Lower leg skin (tissue), 4 donors: ENCODE measurements at regions not wholly inside any gene's neighbourhood (a gene's known extent, or its start where the extent isn't known, plus 50 kb on each side); places are given as distances from the start of the nearest gene placed in this dataset.
"Not testable (repeated sequence)": the region's sequence is repeated elsewhere in the genome, so short reads cannot be mapped to it uniquely, and the experiment has no call there.

Experiments used
- DNase-seq, 2 donors: peaks; one replicate each; pipeline ENCODE4 v3.0.0-alpha.2; 2019; ENCODE audit warnings: low spot score in 2 of 2
- H3K4me3 ChIP-seq: fragments of 200-600 bp; sonication (generic); 2 replicates; pipeline ENCODE4 v1.5.1; 2017; ENCODE audit warnings: mild to moderate bottlenecking, low read depth; ENCODE audit not compliant: poor library complexity, severe bottlenecking
- POLR2A ChIP-seq, 2 donors: fragments of 450-650 bp; IDR thresholded peaks; one replicate each; pipeline ENCODE4 v1.6.1; 2016 to 2017; ENCODE audit warnings: antibody characterized with exemption in 2 of 2, mild to moderate bottlenecking in 1 of 2, moderate library complexity in 1 of 2
- WGBS, 2 donors: methylation state at CpG; one replicate each; pipeline ENCODE4 v1.1.5; 2018; 5-methylcytosine and 5-hydroxymethylcytosine counted together
- intact Hi-C: fragments of 100-400 bp; cut with DNase I; formaldehyde crosslinking; loops from one replicate; pipeline ENCODE4 v1.15.0; 2023; ENCODE audit warnings: low total_unique reads
- TF ChIP-seq, protein P1 (sequence below), 3 donors: fragments of 450-650 bp; IDR thresholded peaks; one replicate each; pipeline ENCODE4 v1.5.1; 2016; ENCODE audit warnings: antibody characterized with exemption in 3 of 3, mild to moderate bottlenecking in 3 of 3, moderate library complexity in 2 of 3

DNA sequence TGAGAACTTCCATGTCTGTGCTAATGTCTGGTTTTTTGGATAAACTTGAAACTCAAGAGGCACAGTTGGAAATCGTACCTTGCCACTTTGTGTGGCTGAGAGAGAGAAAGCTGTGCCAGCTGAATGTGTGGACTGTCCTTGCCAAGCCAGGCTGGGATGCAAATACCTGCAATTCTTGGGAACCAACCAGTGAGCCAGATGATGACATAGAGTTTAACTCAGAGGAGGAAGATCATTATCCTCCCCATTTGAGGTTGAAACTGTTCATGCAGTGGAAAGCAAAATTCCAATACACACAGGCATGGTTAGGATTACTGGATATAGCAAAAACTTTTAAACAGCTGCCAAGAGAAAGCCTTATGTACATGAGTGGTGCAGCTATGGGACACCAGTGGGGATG lies 451.4 kb upstream of the NPAP1 start:
- WGBS, 2 donors = 66 to 77% methylated on average over 1 of the region's 1 CpG
- DNase-seq = no peak
- intact Hi-C loops = no loop called here

GRCh38 chr15:24228922-24229321 lies 446.7 kb upstream of the NPAP1 start:
- DNase-seq, intact Hi-C loops, H3K4me3 ChIP-seq: not testable (repeated sequence)
- 74 to 80% methylated on average over 7 of the region's 7 CpGs for WGBS, 2 donors

More for the DNA sequence above, 451.4 kb upstream of the NPAP1 start:
- no peak overlapping the region for H3K4me3 ChIP-seq
- TF ChIP-seq POLR2A (IDR thresholded peaks at IDR 0.05) = no peak
- TF ChIP-seq, protein P1, sequence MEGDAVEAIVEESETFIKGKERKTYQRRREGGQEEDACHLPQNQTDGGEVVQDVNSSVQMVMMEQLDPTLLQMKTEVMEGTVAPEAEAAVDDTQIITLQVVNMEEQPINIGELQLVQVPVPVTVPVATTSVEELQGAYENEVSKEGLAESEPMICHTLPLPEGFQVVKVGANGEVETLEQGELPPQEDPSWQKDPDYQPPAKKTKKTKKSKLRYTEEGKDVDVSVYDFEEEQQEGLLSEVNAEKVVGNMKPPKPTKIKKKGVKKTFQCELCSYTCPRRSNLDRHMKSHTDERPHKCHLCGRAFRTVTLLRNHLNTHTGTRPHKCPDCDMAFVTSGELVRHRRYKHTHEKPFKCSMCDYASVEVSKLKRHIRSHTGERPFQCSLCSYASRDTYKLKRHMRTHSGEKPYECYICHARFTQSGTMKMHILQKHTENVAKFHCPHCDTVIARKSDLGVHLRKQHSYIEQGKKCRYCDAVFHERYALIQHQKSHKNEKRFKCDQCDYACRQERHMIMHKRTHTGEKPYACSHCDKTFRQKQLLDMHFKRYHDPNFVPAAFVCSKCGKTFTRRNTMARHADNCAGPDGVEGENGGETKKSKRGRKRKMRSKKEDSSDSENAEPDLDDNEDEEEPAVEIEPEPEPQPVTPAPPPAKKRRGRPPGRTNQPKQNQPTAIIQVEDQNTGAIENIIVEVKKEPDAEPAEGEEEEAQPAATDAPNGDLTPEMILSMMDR (IDR thresholded peaks at IDR 0.05) = no peak

GRCh38 chr15:24233134-24233533 lies 442.4 kb upstream of the NPAP1 start:
- WGBS, 2 donors = 51 to 77% methylated on average over 3 of the region's 3 CpGs
- intact Hi-C loops, DNase-seq, H3K4me3 ChIP-seq: not testable (repeated sequence)

DNA sequence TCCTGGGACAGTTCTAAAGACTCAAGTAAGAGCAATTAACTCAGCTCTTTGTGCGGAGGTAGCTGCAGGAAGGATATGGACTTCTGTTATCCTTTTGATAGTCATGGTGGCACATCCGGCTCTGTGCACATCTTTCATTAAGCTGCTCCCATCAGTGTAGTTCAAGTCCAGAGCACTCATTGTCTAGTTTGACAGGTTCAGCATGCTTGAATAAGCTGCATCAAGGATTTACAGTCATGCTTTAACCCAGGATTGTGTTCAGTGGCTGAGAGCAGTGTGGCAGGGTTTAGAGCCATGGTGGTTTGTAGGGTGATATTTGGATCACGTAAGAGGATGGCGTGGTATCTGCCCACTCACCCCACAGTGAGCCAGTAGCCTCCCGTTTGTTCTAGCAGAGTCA lies 435.0 kb upstream of the NPAP1 start:
- intact Hi-C loops, DNase-seq, H3K4me3 ChIP-seq: not testable (repeated sequence)
- 73 to 75% methylated on average over 4 to 5 of the region's 5 CpGs for WGBS, 2 donors

GRCh38 chr15:24259106-24259505 lies 416.5 kb upstream of the NPAP1 start:
- H3K4me3 ChIP-seq, intact Hi-C loops, DNase-seq: not testable (repeated sequence)
- WGBS, 2 donors = 54 to 66% methylated on average over 3 of the region's 3 CpGs

- WGBS, 2 donors = 73 to 81% methylated on average over 10 of the region's 10 CpGs
- intact Hi-C loops, DNase-seq, H3K4me3 ChIP-seq: not testable (repeated sequence)
These were observed 415.2 kb upstream of the NPAP1 start for GRCh38 chr15:24260407-24260806.

GRCh38 chr15:24260854-24261253 lies 414.7 kb upstream of the NPAP1 start:
- intact Hi-C loops, H3K4me3 ChIP-seq, DNase-seq: not testable (repeated sequence)
- WGBS, 2 donors = 32 to 34% methylated on average over 12 to 17 of the region's 25 CpGs

GRCh38 chr15:24268536-24269165 lies 406.9 kb upstream of the NPAP1 start:
- H3K4me3 ChIP-seq, intact Hi-C loops, DNase-seq: not testable (repeated sequence)
- 17 to 40% methylated on average over 7 of the region's 7 CpGs for WGBS, 2 donors

- no peak for TF ChIP-seq POLR2A (IDR thresholded peaks at IDR 0.05)
- TF ChIP-seq, protein P1 (IDR thresholded peaks at IDR 0.05) = no peak
- H3K4me3 ChIP-seq = no peak overlapping the region
- DNase-seq = no peak
- WGBS, 2 donors = 28 to 55% methylated on average over 4 of the region's 4 CpGs
- intact Hi-C loops = no loop called here
These were observed 406.4 kb upstream of the NPAP1 start for GRCh38 chr15:24269166-24269571.
